Activated CD4-positive, alpha-beta T cell treated with anti-CD3 and anti-CD28 coated beads, Interleukin-10, Interleukin-2, amounts not matched to agents 100 ng/mL and 50 ng/mL, durations not matched to agents 16 hours and 8 hours (primary cell): ENCODE measurements at regions not wholly inside any gene's neighbourhood (a gene's known extent, or its start where the extent isn't known, plus 50 kb on each side); places are given as distances from the start of the nearest gene placed in this dataset.
A peak's percentile ranks its signal among the peaks of the same experiment; 100 is the strongest.
"Not testable (repeated sequence)": the region's sequence is repeated elsewhere in the genome, so short reads cannot be mapped to it uniquely, and the experiment has no call there.

Source experiments
- DNase-seq: peaks from one replicate; pipeline ENCODE4 v3.0.0-alpha.2; 2020

- no peak for DNase-seq
These were observed 95.2 kb upstream of the UBE2E1 start for GRCh38 chr3:23710555-23710954.

- peak; percentile 51 for DNase-seq
These were observed 93.8 kb upstream of the UBE2E1 start for GRCh38 chr3:23711916-23712494.

- DNase-seq = no peak
These were observed 92.8 kb upstream of the UBE2E1 start for GRCh38 chr3:23712656-23713559.

- DNase-seq = no peak
These were observed 92.1 kb upstream of the UBE2E1 start for GRCh38 chr3:23713641-23714040.

GRCh38 chr3:23720059-23720458 is 85.7 kb upstream of the UBE2E1 start:
- no peak for DNase-seq

- DNase-seq = no peak
These were observed 84.9 kb upstream of the UBE2E1 start for GRCh38 chr3:23720885-23721284.

- no peak for DNase-seq
These were observed 82.6 kb upstream of the UBE2E1 start for GRCh38 chr3:23723141-23723540.

- no peak for DNase-seq
These were observed 81.8 kb upstream of the UBE2E1 start for GRCh38 chr3:23723930-23724329.

- DNase-seq = peak; percentile 83
These were observed 78.8 kb upstream of the UBE2E1 start for GRCh38 chr3:23726811-23727548.

- no peak for DNase-seq
These were observed 77.1 kb upstream of the UBE2E1 start for GRCh38 chr3:23728601-23729117.

- not testable (repeated sequence) for DNase-seq
These were observed 76.4 kb upstream of the UBE2E1 start for GRCh38 chr3:23729362-23729761.

- DNase-seq = no peak
These were observed 71.3 kb upstream of the UBE2E1 start for GRCh38 chr3:23734481-23734880.

- no peak for DNase-seq
These were observed 70.7 kb upstream of the UBE2E1 start for GRCh38 chr3:23735062-23735461.

GRCh38 chr3:23735535-23736326 is 70.0 kb upstream of the UBE2E1 start:
- DNase-seq = no peak

GRCh38 chr3:23738944-23739343 is 66.8 kb upstream of the UBE2E1 start:
- DNase-seq = no peak

- no peak for DNase-seq
These were observed 66.2 kb upstream of the UBE2E1 start for GRCh38 chr3:23739536-23739935.

- DNase-seq = peak; percentile 84
These were observed 65.2 kb upstream of the UBE2E1 start for GRCh38 chr3:23740517-23740965.

GRCh38 chr3:23741036-23741706 is 64.6 kb upstream of the UBE2E1 start:
- no peak for DNase-seq

- DNase-seq = no peak
These were observed 62.5 kb upstream of the UBE2E1 start for GRCh38 chr3:23743141-23743784.

- DNase-seq = no peak
These were observed 59.3 kb upstream of the UBE2E1 start for GRCh38 chr3:23746441-23746840.

- no peak for DNase-seq
These were observed 57.9 kb upstream of the UBE2E1 start for GRCh38 chr3:23747841-23748240.
